ENCODE measurements at regions not wholly inside any gene's neighbourhood (a gene's known extent, or its start where the extent isn't known, plus 50 kb on each side); places are given as distances from the start of the nearest gene placed in this dataset.

GRCh38 chr4:135605076-135605475 lies 1403.5 kb upstream of the PABPC4L start:
- DNase-seq (ENCODE audit: low spot score), result no peak
- in situ Hi-C loops (cut with MboI; ENCODE audit: low pct_unique_long_range_greater_than_20kb, low sequenced_read_pairs, unreplicated experiment), result no loop called here
- TF ChIP-seq CTCF (IDR thresholded peaks at IDR 0.05; ENCODE audit: extremely low read depth, insufficient read depth, missing control alignments), result no peak

- TF ChIP-seq CTCF (IDR thresholded peaks at IDR 0.05; ENCODE audit: extremely low read depth, insufficient read depth, missing control alignments), result no peak
- in situ Hi-C loops (cut with MboI; ENCODE audit: low pct_unique_long_range_greater_than_20kb, low sequenced_read_pairs, unreplicated experiment), result no loop called here
- no peak for DNase-seq (ENCODE audit: low spot score)
Measured at GRCh38 chr4:135604531-135604930, 1402.9 kb upstream of the PABPC4L start.

GRCh38 chr4:135601351-135601750 lies 1399.8 kb upstream of the PABPC4L start:
- no peak for TF ChIP-seq CTCF (IDR thresholded peaks at IDR 0.05; ENCODE audit: extremely low read depth, insufficient read depth, missing control alignments)
- in situ Hi-C loops (cut with MboI; ENCODE audit: low pct_unique_long_range_greater_than_20kb, low sequenced_read_pairs, unreplicated experiment), result no loop called here
- DNase-seq (ENCODE audit: low spot score), result no peak

- in situ Hi-C loops (cut with MboI; ENCODE audit: low pct_unique_long_range_greater_than_20kb, low sequenced_read_pairs, unreplicated experiment), result no loop called here
- no peak for TF ChIP-seq CTCF (IDR thresholded peaks at IDR 0.05; ENCODE audit: extremely low read depth, insufficient read depth, missing control alignments)
- DNase-seq (ENCODE audit: low spot score), result no peak
Measured at GRCh38 chr4:135598151-135598550, 1396.6 kb upstream of the PABPC4L start.

- DNase-seq (ENCODE audit: low spot score), result no peak
- in situ Hi-C loops (cut with MboI; ENCODE audit: low pct_unique_long_range_greater_than_20kb, low sequenced_read_pairs, unreplicated experiment), result no loop called here
- TF ChIP-seq CTCF (IDR thresholded peaks at IDR 0.05; ENCODE audit: extremely low read depth, insufficient read depth, missing control alignments), result no peak
Measured at GRCh38 chr4:135594521-135594920, 1392.9 kb upstream of the PABPC4L start.

- DNase-seq (ENCODE audit: low spot score), result no peak
- TF ChIP-seq CTCF (IDR thresholded peaks at IDR 0.05; ENCODE audit: extremely low read depth, insufficient read depth, missing control alignments), result no peak
- in situ Hi-C loops (cut with MboI; ENCODE audit: low pct_unique_long_range_greater_than_20kb, low sequenced_read_pairs, unreplicated experiment), result no loop called here
Measured at GRCh38 chr4:135575041-135575440, 1373.5 kb upstream of the PABPC4L start.

GRCh38 chr4:135573251-135573650 lies 1371.7 kb upstream of the PABPC4L start:
- no peak for DNase-seq (ENCODE audit: low spot score)
- TF ChIP-seq CTCF (IDR thresholded peaks at IDR 0.05; ENCODE audit: extremely low read depth, insufficient read depth, missing control alignments), result no peak
- in situ Hi-C loops (cut with MboI; ENCODE audit: low pct_unique_long_range_greater_than_20kb, low sequenced_read_pairs, unreplicated experiment), result no loop called here
